IPS-18c (cell line): ENCODE measurements at regions not wholly inside any gene's neighbourhood (a gene's known extent, or its start where the extent isn't known, plus 50 kb on each side); places are given as distances from the start of the nearest gene placed in this dataset.

Experiments used
- H3K4me3 ChIP-seq: 2 replicates; pipeline ENCODE4 v1.7.0; 2013; ENCODE audit warnings: low read depth, mild to moderate bottlenecking, low read length, moderate library complexity; ENCODE audit not compliant: insufficient read depth
- H3K9me3 ChIP-seq: one replicate; pipeline ENCODE4 v1.6.1; 2013; ENCODE audit warnings: mild to moderate bottlenecking, low read length, moderate library complexity; ENCODE audit not compliant: control insufficient read depth, insufficient read depth

DNA sequence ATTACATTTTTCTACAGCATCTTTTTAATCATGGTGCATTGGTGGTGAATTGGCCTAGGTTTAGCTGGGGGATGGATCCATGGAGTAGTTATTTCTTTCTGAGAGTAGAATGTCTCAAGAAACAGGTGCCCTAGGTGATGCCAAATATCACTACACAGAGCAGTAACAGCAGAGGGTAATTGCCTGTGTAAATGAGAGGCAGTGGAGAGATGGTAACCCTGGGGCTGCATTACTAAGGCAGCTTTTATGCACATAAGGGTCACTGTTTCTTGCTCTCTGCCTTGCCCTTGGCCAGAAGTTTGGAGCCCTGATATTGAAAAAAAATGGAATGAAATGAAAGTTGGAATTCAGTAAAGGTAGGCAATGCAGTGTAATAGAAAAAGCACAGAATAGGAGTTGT, 604.0 kb downstream of the NOVA1 start:
- Histone ChIP-seq H3K9me3 (peaks cover 2% of the 10 kb centered on the region), H3K4me3 (no peak overlapping the region)

GRCh38 chr14:25988536-25988935, 609.3 kb downstream of the NOVA1 start:
- H3K4me3 ChIP-seq = no peak overlapping the region
- H3K9me3 ChIP-seq = peaks cover 4% of the 10 kb centered on the region

- Histone ChIP-seq H3K9me3 (no peaks in the 10 kb centered on the region), H3K4me3 (no peak overlapping the region)
Observed at GRCh38 chr14:25955772-25956171, 642.1 kb downstream of the NOVA1 start.

GRCh38 chr14:25953532-25954139, 644.2 kb downstream of the NOVA1 start:
- no peaks in the 10 kb centered on the region for H3K9me3 ChIP-seq

DNA sequence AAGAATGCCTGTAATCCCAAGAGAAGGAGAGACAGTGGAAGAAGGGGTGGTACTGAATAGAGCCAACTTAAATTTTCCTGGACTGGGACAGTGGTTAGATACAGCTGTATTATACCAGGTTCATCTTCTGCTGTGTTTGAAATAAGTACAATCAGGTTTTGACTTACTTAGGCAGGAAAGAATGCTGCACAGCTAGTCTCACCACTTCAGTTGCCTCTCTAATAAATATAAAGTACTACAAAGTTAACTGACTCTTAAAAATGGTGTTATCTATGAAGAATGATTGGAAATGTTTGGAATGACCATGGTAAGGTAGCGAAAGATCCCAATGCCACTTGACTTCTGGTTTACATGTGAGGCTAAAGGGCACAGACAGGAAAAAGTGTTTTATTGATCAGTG, 652.1 kb downstream of the NOVA1 start:
- no peaks in the 10 kb centered on the region for H3K9me3 ChIP-seq

More at GRCh38 chr14:25953532-25954139, 644.2 kb downstream of the NOVA1 start:
- no peak overlapping the region for H3K4me3 ChIP-seq

GRCh38 chr14:25944020-25944419, 653.8 kb downstream of the NOVA1 start:
- Histone ChIP-seq H3K9me3 (no peaks in the 10 kb centered on the region), H3K4me3 (no peak overlapping the region)

More for the DNA sequence above, 652.1 kb downstream of the NOVA1 start:
- no peak overlapping the region for H3K4me3 ChIP-seq

- Histone ChIP-seq H3K9me3 (no peaks in the 10 kb centered on the region), H3K4me3 (no peak overlapping the region)
Observed at GRCh38 chr14:25943329-25943728, 654.5 kb downstream of the NOVA1 start.

GRCh38 chr14:25942090-25942489, 655.7 kb downstream of the NOVA1 start:
- H3K4me3 ChIP-seq = no peak overlapping the region
- no peaks in the 10 kb centered on the region for H3K9me3 ChIP-seq

GRCh38 chr14:25933731-25934130, 664.1 kb downstream of the NOVA1 start:
- no peak overlapping the region for H3K4me3 ChIP-seq
- H3K9me3 ChIP-seq = no peaks in the 10 kb centered on the region

- Histone ChIP-seq H3K9me3 (no peaks in the 10 kb centered on the region), H3K4me3 (no peak overlapping the region)
Observed at GRCh38 chr14:25929881-25930615, 667.8 kb downstream of the NOVA1 start.

DNA sequence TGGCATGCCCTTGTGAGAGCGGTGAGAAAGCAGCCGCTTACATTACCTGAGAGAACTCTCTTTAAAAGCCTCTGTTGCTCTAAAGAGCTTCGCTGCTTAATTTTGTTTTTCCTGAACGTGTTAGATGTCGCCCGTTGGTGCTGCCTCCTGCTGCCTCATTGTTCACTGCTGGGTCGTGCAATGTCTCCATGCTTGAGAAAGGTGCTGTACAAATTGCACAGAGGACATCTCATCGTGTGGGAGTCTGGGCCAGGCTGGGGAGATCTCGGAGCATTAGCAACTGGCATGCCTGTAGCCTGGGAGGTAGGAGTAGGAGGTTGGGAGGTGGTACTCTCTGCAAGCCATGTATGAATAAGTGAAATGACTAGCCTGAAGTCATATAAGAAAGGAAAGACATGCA, 686.0 kb downstream of the NOVA1 start:
- no peaks in the 10 kb centered on the region for H3K9me3 ChIP-seq
- H3K4me3 ChIP-seq = no peak overlapping the region

DNA sequence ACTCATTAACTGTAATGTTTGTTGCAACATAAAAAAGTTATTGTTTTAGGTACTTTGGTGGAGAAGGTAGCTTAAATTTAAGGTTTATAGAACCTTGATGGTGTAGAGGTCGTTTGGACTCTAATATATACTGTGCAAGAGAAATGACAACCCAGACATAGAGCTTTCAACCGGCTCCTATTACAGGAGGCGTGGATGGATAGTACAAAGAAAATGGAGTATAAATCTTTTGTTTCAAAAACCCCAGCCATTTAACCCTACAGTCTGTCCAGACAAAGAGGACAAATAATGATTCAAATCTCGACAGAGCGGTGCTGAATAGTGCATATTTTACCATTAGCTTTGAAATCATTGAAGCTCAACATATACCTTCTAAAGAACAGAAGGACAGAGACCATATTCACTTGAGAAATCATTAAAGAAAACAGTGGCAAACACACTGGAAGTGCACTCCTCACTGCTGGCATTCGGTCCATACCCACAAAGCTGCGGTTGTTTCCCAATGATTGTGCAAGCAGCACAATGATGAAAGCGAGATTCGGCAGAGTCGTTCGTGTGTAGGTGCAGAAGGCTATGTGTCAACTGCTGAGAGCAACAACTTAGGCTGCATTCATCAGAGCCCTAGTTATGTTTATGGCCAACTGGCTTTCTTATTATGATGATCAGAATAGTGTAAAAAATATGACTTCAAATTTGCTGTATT, 688.6 kb downstream of the NOVA1 start:
- no peaks in the 10 kb centered on the region for H3K9me3 ChIP-seq
- H3K4me3 ChIP-seq = no peak overlapping the region

DNA sequence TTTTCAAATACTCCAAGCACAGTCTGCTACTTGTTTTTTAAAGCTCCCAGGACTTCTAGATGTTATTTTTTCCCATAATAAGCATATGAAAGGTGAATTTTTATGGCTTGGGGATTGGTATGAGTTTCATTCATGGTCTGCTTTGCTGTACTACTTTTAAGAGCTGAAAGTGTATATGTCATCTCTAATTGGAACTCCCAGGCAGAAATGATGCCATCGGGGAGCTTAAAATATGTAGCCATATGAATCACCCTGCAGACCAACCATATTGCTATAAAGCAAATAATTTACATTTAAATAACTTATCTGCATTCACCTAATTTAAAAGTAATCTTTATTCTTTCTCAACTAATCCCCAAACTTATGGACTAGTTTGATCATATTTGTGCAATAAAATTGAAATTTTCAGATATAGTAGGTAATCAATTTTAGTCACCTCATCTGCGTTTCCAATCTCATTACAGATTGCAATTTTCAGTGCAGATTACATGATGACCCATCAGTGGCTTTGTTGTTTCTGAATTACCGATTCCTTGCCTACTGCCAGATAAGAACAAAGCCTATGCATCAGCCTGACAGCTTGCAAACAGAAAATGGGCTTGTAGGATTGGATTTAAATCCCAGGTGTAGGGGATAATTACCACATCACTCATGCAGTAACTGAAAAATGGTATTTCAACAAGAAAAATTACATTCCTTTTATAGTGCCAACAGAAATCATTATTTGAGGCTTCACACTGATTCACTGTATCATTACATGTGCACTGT, 689.4 kb downstream of the NOVA1 start:
- Histone ChIP-seq H3K9me3 (no peaks in the 10 kb centered on the region), H3K4me3 (no peak overlapping the region)

- H3K9me3 ChIP-seq = no peaks in the 10 kb centered on the region
- H3K4me3 ChIP-seq = no peak overlapping the region
Observed at GRCh38 chr14:25904446-25904845, 693.4 kb downstream of the NOVA1 start.

DNA sequence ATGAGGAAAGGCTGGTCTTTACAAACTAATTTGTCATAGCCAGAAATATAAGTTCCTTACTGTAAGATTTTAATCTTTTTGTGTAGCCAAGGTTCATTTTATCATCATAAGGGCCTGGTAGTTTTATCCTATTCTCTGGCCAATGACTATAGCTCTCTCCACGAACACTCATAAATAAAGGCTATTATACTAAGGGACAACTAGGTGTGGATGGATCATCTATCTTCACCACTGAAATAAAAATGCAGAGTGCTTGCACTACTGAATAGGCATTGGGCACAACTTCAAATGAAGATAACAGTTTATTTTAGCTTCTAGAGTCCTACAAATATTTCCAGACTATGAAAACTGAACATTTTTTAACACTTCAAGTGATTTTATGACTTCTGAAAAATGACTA, 698.6 kb downstream of the NOVA1 start:
- H3K4me3 ChIP-seq = no peak overlapping the region
- no peaks in the 10 kb centered on the region for H3K9me3 ChIP-seq

- Histone ChIP-seq H3K9me3 (no peaks in the 10 kb centered on the region), H3K4me3 (no peak overlapping the region)
Observed at GRCh38 chr14:25896777-25897176, 701.1 kb downstream of the NOVA1 start.

- no peak overlapping the region for H3K4me3 ChIP-seq
- no peaks in the 10 kb centered on the region for H3K9me3 ChIP-seq
Observed at GRCh38 chr14:25895740-25896139, 702.1 kb downstream of the NOVA1 start.
